Hippocampal formation (tissue), 2 donors: ENCODE measurements at regions not wholly inside any gene's neighbourhood (a gene's known extent, or its start where the extent isn't known, plus 50 kb on each side); places are given as distances from the start of the nearest gene placed in this dataset.
"Not testable (repeated sequence)": the region's sequence is repeated elsewhere in the genome, so short reads cannot be mapped to it uniquely, and the experiment has no call there.

Source experiments
- DNase-seq, 2 donors: peaks; one replicate each; lab custom pipeline; 2025; lab: John Stamatoyannopoulos, UW

DNA sequence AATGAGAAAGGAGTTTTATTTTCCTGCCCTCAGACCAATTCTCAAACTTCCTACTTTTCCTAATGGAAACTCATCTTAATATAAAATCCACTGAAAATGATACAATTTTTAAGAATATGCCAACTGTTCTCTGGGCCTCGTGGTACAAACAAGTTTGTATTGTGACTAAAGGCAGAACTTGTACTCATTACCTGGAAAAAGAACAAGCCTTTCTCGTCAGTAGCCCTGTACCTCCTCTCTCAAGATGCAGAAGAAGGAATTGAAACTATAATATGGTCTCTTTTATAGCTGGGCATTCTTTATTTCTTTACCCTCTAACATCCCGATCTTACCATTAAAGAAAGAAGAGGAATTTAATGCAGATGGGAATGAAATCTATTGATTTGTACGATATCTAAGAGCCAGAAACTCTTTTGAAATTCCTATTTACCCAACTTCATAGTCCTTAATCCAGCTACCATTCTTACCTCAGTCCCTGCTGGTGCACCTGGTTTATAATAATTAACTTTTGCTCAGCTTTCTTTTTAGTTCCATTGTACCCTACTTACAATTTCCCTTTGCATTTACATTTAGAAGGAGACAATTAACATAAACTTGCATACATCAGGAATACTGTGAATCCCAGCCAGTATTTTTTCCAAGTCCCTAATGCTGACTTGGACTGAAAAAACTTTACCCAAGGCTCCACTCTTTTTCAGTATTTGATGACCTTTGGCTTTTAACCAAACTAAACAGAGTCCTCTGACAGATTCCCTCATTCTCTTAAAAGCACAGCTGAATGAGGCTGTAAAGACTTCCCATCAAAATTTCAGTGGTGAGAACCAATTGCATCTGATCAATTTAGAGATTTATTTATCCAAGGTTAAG, 1162.4 kb downstream of the BRINP3 start:
- no peak for DNase-seq

DNA sequence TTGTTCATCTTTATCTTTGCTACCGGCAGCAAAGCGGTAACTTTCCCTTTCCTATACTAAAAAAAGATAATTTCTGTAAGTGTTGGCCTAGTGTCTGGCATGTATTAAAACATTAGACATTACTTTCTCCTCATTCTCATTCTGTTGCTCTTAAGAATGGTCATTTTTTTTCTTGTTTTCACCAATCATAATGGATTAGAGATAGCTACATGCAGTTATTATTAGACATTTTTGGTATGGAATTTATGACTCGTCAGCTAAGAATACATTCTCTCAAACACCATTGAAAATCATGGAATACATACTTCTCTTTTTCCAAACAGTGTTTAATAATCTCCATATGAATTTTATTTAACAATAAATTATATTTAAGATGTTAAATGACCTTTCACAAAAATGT, 1154.6 kb downstream of the BRINP3 start:
- DNase-seq: no peak

GRCh38 chr1:189331071-189331470, 1146.6 kb downstream of the BRINP3 start:
- DNase-seq: not testable (repeated sequence)

DNA sequence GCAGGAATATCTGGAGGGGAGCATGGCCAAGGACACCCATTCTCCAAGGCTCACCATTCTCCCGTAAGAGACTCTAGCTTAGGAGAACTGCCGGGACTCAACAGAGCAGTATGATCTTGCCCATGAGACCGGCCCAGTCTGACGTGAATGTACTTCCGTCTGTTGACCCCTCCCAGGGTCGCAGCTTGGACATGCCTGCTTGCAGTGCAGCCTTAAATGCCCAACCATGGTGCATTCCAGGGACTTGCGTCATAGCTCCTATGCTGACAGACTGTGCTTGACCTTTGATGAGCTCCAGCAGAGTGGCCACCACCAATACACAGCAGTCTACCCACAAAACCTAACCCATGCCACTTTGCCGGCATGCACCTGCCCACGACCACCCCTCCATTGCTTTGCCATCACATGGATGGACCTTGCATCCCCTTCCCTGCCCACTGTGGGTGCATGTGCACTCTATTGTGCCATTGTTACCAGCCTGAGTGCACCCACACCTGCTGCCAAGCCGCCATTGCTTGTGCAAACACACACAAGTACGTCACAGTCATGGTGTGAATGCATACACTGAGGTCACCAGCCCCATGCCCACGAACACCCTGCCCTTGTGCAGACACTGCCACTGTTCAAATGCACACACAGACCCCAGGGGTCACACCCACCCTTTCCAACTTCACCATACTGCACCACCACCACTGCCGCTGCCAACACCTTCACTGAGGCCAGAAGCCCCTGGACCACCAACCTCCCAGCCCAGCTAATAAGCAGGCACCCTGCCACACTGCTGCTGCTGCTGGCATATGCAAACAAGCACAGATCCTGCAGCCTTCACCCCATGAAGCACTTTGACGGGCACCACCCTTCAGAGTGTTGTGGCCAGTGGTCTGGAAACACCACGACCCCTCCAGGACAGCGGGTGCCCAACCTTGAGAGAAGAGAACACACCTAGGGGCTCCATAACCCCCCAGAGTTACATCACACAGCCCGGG, 1141.3 kb downstream of the BRINP3 start:
- no peak for DNase-seq

DNA sequence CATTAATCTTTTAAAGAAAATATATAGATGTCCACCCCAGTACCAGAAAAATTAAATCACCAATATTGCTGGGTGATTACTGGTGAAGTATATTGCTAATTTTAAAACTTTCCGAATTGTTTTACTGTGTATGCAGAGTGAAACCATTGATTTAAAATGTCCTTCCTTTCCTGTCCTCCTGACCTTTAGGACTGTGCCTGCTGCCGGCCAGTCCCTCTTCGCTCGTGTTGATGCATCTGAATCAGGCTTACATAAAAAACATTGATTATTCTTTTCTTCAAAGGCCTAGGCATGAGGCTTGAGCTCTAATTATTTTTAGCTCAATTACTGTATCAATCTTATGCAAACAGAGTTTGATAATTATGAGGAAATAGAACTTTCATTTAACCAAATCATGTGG, 1128.1 kb downstream of the BRINP3 start:
- DNase-seq: no peak

DNA sequence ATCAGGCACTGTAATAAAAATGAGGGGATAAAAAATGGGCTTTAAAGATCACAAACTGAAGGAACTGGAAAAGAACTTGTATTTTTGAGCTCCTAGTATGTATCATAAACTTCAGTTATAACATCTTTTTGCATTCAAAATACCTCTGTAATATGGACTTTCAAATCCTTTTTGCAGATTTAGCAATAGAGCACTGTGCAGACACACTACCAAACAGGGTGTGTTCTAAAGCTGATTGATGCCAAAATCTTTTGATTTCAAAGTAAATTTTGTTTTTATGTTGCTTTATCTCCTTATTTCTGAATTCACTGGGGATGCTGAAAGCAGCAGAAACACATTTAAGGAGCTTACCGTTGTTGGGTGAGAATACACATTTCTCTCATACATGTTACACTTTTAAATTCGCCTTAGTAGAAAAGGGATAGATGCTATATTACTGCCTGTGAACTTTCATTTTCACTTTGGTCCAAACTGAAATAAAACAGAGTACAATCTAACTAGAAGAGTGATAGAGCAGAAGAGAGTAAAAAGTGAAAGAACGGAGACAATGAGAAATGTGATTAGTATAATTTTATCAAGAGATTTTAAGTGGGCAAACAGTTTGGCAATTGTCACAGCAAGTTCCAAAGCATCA, 1126.6 kb downstream of the BRINP3 start:
- no peak for DNase-seq

DNA sequence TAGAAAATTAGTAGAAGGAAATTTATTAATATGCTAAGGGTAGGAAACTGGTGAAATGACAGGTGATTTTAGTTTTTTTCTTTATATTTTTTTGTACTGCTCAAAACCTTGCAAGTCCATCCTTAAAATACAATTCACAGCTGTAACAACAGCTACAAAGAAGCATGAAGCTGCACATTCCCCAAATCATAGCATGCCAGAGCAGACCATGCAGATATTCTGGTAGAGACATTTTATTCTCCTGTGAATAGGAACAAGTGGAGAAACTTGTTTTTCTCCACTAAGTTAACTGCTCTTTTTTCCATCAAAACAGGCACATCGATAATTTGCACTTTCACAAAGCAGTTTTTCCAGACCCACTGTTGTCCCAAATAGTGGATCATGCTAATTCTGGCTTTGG, 1125.7 kb downstream of the BRINP3 start:
- no peak for DNase-seq

DNA sequence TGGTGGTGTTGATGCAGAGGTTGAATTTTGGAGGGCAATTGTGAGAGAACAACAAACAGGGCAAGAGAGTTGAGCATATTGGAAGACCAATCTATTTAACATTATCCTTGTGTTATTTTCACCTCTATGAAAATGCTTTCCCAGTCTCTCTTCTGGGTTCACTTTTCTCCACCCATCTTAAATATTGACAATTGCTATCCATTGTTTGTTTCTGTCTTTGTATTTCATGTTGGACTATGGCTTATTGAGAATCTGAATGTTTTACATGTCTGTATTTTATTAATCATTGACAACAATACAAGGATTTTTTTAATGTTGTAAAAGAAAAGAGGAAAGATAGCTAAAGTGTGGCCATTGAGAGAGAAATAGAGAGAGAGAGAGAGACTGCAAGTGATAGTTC, 1121.5 kb downstream of the BRINP3 start:
- DNase-seq: no peak

GRCh38 chr1:189357317-189357716, 1120.3 kb downstream of the BRINP3 start:
- DNase-seq: no peak

DNA sequence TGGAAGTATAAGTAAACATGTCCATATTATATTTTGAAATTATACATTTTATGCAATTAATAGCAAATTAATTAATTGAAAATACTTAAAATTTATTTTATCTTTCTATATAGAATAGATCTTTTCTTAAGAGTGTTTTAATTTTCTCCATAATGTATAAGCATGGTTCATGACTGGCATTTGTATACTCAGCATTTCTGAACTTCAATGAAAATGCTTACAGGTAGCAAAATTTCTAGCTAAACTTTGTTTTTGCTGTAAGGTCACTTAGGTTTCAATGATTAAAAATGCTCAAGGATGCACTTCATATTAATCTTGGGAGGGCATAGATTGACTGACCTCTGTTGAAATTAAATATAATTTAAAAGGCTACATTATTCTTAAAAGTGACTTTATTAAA, 1108.1 kb downstream of the BRINP3 start:
- DNase-seq: no peak

DNA sequence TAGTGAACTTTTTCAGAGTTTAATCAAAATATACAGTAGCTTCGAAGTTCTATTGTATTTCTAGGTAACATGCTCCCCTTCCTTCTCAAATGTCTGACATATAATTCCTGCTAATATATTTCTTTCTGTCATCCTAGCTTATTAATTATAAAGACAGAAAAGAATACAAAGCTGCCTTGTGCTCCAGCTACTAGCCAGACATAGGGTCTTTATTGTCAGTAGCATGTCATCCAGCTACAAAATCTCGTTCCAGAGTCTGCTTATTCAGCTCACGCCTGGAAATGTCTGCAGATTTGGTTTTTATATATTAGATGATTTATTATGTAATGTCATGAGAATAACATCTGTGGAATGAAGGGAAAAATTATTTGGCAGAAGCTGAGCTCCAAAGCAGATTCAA, 1102.8 kb downstream of the BRINP3 start:
- no peak for DNase-seq

DNA sequence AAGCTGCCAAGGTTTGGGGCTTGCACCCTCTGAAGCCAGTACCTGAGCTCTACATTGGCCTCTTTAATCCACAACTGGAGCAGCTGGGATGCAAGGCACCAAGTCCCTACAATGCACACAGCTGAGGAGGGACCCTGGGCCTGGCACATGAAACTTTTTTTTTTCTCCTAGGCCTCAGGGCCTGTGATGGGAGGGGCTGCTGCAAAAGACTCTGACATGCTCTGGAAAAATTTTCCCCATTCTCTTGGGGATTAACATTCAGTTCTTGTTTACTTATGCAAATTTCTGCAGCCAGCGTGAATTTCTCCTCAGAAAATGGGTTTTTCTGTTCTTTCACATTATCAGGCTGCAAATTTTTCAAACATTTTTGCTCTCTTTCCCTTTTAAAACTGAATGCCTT, 1072.2 kb downstream of the BRINP3 start:
- DNase-seq: no peak

DNA sequence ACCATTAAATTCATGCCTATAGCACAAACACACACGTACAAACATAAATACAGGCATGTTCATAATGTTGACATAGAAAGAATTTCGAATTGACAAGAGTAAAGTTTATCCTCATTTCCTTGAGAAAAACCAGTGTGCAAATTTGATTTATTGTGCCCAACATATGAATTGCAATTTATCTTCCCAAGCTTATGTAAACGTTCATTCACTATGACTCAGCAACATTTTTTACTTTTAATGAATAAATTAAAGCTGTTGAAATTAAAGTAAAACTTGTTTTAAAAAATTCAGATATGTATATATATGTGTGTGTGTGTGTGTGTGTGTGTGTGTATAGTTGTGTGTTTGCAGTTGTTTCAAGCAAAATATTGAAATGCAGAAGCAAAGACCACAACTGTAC, 1067.9 kb downstream of the BRINP3 start:
- no peak for DNase-seq

DNA sequence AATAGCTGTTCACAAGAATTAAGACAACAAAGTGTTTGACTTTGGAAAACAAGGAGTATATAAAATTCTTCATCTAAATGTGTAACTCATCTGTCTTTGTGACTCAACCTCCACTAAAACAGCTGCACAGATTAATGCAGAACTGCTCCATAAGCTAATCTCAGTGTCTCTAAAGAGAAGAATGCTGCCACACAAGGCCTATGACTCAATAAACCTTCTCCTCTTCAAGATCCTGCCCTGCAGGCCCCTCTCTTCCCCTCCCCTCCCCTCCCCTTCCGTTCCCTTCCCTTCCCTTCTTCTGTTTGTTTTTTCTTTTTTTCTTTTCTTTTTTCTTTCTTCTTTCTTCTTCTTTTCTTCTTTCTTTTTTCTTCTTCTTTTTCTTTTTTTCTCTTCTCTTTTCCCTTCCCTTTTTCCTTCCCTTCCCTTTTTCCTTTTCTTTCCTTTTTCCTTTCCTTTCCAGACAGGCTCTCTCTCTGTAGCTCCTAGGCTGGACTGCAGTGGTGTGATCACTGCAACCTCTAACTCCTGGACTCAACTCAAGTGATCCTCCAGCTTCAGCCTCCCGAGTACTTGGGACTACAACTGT, 1052.8 kb downstream of the BRINP3 start:
- DNase-seq: no peak

- DNase-seq: no peak
These were observed 1048.1 kb downstream of the BRINP3 start for GRCh38 chr1:189429610-189430009.

GRCh38 chr1:189431447-189431846, 1046.2 kb downstream of the BRINP3 start:
- no peak for DNase-seq

DNA sequence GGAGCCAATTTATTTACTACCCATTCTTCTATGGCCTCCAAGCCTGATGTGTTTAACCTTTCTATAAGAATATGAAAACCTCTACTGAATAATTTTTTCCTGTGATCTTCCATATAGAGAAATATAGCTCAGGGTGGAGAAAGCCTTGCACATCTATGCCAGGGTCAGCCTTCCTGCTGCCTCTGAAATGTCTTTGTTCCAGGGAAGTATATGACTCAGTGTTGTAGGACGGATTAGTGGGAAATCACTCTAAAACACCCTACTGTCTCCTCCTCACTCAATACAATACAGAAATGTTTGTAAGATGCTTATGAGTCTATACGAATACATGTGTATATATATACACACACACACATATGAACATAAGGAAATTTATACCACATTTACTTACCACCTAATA, 1044.9 kb downstream of the BRINP3 start:
- no peak for DNase-seq

DNA sequence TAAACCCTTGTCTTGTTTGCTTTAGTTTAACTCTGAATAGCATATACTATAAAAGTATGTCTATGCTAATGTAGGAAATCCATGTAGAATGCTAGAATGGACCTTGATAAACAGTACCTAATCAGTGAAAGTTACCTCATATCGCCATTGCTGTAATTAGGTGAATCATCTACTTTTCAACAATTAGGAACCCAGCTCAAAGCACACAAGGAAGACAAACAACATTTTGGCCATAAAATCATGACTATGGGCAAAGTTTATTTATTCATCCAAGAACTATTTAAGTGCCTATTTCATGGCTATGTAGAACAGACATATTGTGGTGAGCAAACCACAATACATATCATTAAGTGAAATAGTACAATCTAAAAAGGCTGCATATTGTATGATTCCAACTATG, 1043.2 kb downstream of the BRINP3 start:
- DNase-seq: no peak

GRCh38 chr1:189435398-189435797, 1042.3 kb downstream of the BRINP3 start:
- no peak for DNase-seq

DNA sequence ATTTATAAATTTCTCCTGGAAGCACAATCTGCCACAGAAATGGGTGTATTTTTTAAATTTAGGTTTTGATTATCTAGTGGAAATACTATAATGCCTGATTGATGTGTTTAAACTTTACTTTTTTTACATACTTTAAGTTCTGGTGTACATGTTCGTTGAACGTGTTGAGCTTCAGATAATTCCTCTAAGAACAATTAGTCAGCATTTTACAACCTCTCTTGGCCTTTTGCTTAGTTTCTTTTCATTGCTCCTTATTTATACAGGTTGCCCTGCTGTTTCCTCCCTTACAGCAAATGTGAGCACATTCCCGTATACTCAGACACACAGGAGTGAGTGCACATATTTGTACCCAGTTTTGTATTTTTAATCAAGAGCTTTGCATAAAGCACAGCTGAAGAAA, 1038.9 kb downstream of the BRINP3 start:
- no peak for DNase-seq

- DNase-seq: no peak
These were observed 1014.5 kb downstream of the BRINP3 start for GRCh38 chr1:189463166-189463565.

- no peak for DNase-seq
These were observed 980.9 kb downstream of the BRINP3 start for GRCh38 chr1:189496768-189497167.
